GM23248 (cell line): ENCODE measurements at regions not wholly inside any gene's neighbourhood (a gene's known extent, or its start where the extent isn't known, plus 50 kb on each side); places are given as distances from the start of the nearest gene placed in this dataset.

Experiments
- EZH2 ChIP-seq: fragments of 200-600 bp; sonication (generic); IDR thresholded peaks from 2 replicates; pipeline ENCODE4 v1.6.1; 2018; ENCODE audit warnings: antibody characterized with exemption, mild to moderate bottlenecking; ENCODE audit not compliant: insufficient read depth, poor library complexity, severe bottlenecking
- EZH2phosphoT487 ChIP-seq: fragments of 200-600 bp; sonication (generic); IDR thresholded peaks from 2 replicates; pipeline ENCODE4 v1.6.1; 2018; ENCODE audit warnings: antibody characterized with exemption, moderate library complexity, mild to moderate bottlenecking, low read depth; ENCODE audit not compliant: insufficient read depth

DNA sequence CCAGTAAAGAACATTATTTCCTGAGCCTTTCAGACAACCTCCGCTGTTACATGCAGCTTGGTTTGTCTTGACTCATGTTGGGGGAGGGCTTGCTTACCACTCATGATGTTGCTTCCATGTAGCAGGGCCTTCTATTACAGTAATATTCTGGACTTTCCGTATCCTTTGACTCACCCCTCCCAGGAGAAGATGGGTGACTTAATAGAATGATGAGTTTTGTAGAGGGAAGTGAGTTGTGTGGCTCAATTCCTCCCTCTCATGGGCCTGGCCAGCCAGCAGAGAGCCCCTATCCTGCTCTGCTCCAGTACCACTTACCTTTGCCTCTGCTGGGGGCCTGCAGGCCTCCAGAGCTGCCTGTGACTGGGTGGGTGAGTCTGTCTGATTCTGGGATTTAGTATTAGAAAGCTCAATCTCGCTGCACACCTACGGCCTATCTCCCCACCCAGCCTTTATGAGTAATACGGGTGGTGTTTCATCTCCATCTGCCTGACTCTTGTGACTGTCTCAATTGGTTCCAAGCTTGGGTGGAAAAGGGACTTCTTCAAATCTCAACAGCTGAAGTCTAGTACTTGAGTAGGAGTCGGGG, 52.6 kb upstream of the KLF9 start:
- no peak for TF ChIP-seq EZH2phosphoT487
- no peak for TF ChIP-seq EZH2
